H1 (cell line): ENCODE measurements at regions not wholly inside any gene's neighbourhood (a gene's known extent, or its start where the extent isn't known, plus 50 kb on each side); places are given as distances from the start of the nearest gene placed in this dataset.

Experiments used
- CTCF ChIA-PET: fragments of 300-600 bp; sonication (Branson Sonifier 250); formaldehyde crosslinking; loops from one replicate; lab custom pipeline; 2021; ENCODE audit not compliant: partially characterized antibody; lab: Charles Lee
- POLR2A ChIA-PET: fragments of 300-600 bp; sonication (Branson Sonifier 250); formaldehyde crosslinking; loops from one replicate; lab custom pipeline; 2021; ENCODE audit warnings: inconsistent platforms; ENCODE audit not compliant: partially characterized antibody; lab: Charles Lee
- DNase-seq, 2 experiments: peaks; one replicate each; pipeline versions ENCODE4 v3.0.0 to v3.0.0-alpha.2; 2010 to 2022; ENCODE audit warnings: low spot score in 2 of 2, low read depth in 1 of 2, mixed read lengths in 1 of 2
- FAIRE-seq: peaks from 2 replicates; lab custom pipeline; 2011; peaks lifted over from hg19 to GRCh38; lab: Jason Lieb, UNC
- H2AFZ ChIP-seq: 2 replicates; pipeline ENCODE4 v1.8.1; 2012; ENCODE audit warnings: low read length, inconsistent platforms
- H2AK5ac ChIP-seq: 2 replicates; pipeline ENCODE4 v1.6.1; 2013; ENCODE audit warnings: low read depth, low read length
- H2BK120ac ChIP-seq: replicated peaks from 2 replicates; pipeline ENCODE3; 2013; ENCODE audit warnings: low read depth, low read length, inconsistent platforms
- H2BK12ac ChIP-seq: 2 replicates; pipeline ENCODE4 v1.6.1; 2013; ENCODE audit warnings: low read depth, low read length
- H2BK15ac ChIP-seq: 2 replicates; pipeline ENCODE4 v1.6.1; 2013; ENCODE audit warnings: low read length
- H2BK20ac ChIP-seq: 2 replicates; pipeline ENCODE4 v1.6.1; 2013; ENCODE audit warnings: low read length
- H2BK5ac ChIP-seq: 2 replicates; pipeline ENCODE4 v1.6.1; 2013; ENCODE audit warnings: low read depth, low read length
- H3K14ac ChIP-seq: 2 replicates; pipeline ENCODE4 v1.6.1; 2013; ENCODE audit warnings: inconsistent platforms; ENCODE audit not compliant: insufficient read length
- H3K18ac ChIP-seq: 2 replicates; pipeline ENCODE4 v1.6.1; 2013; ENCODE audit warnings: low read length; ENCODE audit errors: extremely low read depth
- H3K23ac ChIP-seq: 2 replicates; pipeline ENCODE4 v1.6.1; 2013; ENCODE audit warnings: inconsistent platforms; ENCODE audit not compliant: insufficient read length
- H3K23me2 ChIP-seq: 2 replicates; pipeline ENCODE4 v1.6.1; 2013; ENCODE audit warnings: low read depth, low read length
- H3K27ac ChIP-seq: 2 replicates; pipeline ENCODE4 v1.6.1; 2011; ENCODE audit warnings: low read depth, low read length, inconsistent platforms
- H3K27me3 ChIP-seq, 4 experiments: replicated peaks in 1 of 4; 1 replicate in 1 of 4; 2 replicates in 3 of 4; pipeline versions ENCODE4 v1.6.1 to v1.8.1; 2011 to 2013; ENCODE audit warnings: low read length in 3 of 4, mild to moderate bottlenecking in 3 of 4, inconsistent platforms in 2 of 4, mixed read lengths in 2 of 4, moderate library complexity in 1 of 4; ENCODE audit not compliant: control insufficient read depth in 3 of 4, insufficient read depth in 3 of 4; ENCODE audit errors: extremely low read depth in 1 of 4
- H3K36me3 ChIP-seq, 4 experiments: 2 replicates each; pipeline versions ENCODE4 v1.6.1 to v1.8.1; 2011 to 2013; ENCODE audit warnings: mild to moderate bottlenecking in 4 of 4, low read length in 3 of 4, moderate library complexity in 2 of 4, control low read depth in 1 of 4, inconsistent platforms in 1 of 4; ENCODE audit not compliant: insufficient read depth in 4 of 4, control insufficient read depth in 2 of 4
- H3K4ac ChIP-seq: replicated peaks from 2 replicates; pipeline ENCODE3; 2013; ENCODE audit warnings: low read length, low read depth, mixed read lengths, inconsistent platforms; ENCODE audit not compliant: insufficient read length
- H3K4me1 ChIP-seq, 4 experiments: replicated peaks in 1 of 4; 1 replicate in 1 of 4; 2 replicates in 3 of 4; pipeline versions ENCODE4 v1.6.1 to v1.8.1; 2011 to 2013; ENCODE audit warnings: low read length in 3 of 4, inconsistent platforms in 2 of 4, mixed read lengths in 1 of 4; ENCODE audit not compliant: insufficient read depth in 4 of 4, control insufficient read depth in 3 of 4
- H3K4me2 ChIP-seq, 2 experiments: 2 replicates each; pipeline versions ENCODE4 v1.6.1 to v1.8.1; 2011 to 2013; ENCODE audit warnings: low read depth in 2 of 2, low read length in 2 of 2, control low read depth in 1 of 2, inconsistent platforms in 1 of 2, mild to moderate bottlenecking in 1 of 2; ENCODE audit not compliant: insufficient read depth in 1 of 2
- H3K4me3 ChIP-seq, 4 experiments: fragments of 200-600, 300-600 bp in 1 of 4; sonication (generic), shearing (Covaris generic), sonication (Bioruptor Twin) in 1 of 4; 2 replicates each; pipeline versions ENCODE4 v1.5.1 to v1.8.1; 2011 to 2016; ENCODE audit warnings: low read length in 4 of 4, low read depth in 3 of 4, control low read depth in 2 of 4, inconsistent platforms in 2 of 4, mild to moderate bottlenecking in 2 of 4, mixed read lengths in 1 of 4, moderate library complexity in 1 of 4; ENCODE audit not compliant: insufficient read depth in 2 of 4; ENCODE audit errors: extremely low read depth in 1 of 4
- H3K56ac ChIP-seq: replicated peaks from 2 replicates; pipeline ENCODE3; 2013; ENCODE audit warnings: low read depth, mild to moderate bottlenecking, mixed read lengths, low read length, inconsistent platforms; ENCODE audit not compliant: insufficient read length
- H3K79me1 ChIP-seq: 2 replicates; pipeline ENCODE4 v1.6.1; 2013; ENCODE audit warnings: low read depth, low read length, control low read depth
- H3K79me2 ChIP-seq, 2 experiments: 2 replicates each; pipeline versions ENCODE4 v1.6.1 to v1.8.1; 2012 to 2013; ENCODE audit warnings: low read length in 2 of 2, mild to moderate bottlenecking in 2 of 2, inconsistent platforms in 1 of 2; ENCODE audit not compliant: insufficient read depth in 2 of 2, control insufficient read depth in 1 of 2
- H3K9ac ChIP-seq, 4 experiments: replicated peaks in 1 of 4; 1 replicate in 1 of 4; 2 replicates in 3 of 4; pipeline versions ENCODE4 v1.6.1 to v1.8.1; 2011 to 2013; ENCODE audit warnings: low read depth in 3 of 4, low read length in 3 of 4, control low read depth in 2 of 4, mild to moderate bottlenecking in 2 of 4, moderate library complexity in 2 of 4, inconsistent platforms in 1 of 4; ENCODE audit errors: extremely low read depth in 1 of 4
- H3K9me3 ChIP-seq, 2 experiments: 2 replicates each; pipeline versions ENCODE4 v1.6.1 to v1.8.1; 2012 to 2013; ENCODE audit warnings: mild to moderate bottlenecking in 2 of 2, moderate library complexity in 2 of 2, control low read depth in 1 of 2, inconsistent platforms in 1 of 2, low read depth in 1 of 2, low read length in 1 of 2, mixed read lengths in 1 of 2; ENCODE audit not compliant: insufficient read depth in 2 of 2
- H4K20me1 ChIP-seq, 2 experiments: replicated peaks in 1 of 2; 2 replicates each; pipeline versions ENCODE3 to v1.8.1; 2011 to 2013; ENCODE audit warnings: inconsistent platforms in 2 of 2, low read length in 2 of 2, mild to moderate bottlenecking in 1 of 2; ENCODE audit not compliant: insufficient read depth in 2 of 2, control insufficient read depth in 1 of 2
- H4K5ac ChIP-seq: 2 replicates; pipeline ENCODE4 v1.6.1; 2013; ENCODE audit warnings: low read length, low read depth, mixed read lengths, inconsistent platforms; ENCODE audit not compliant: insufficient read length
- H4K8ac ChIP-seq: 2 replicates; pipeline ENCODE4 v1.8.0; 2013; ENCODE audit warnings: mild to moderate bottlenecking, moderate library complexity, low read length, inconsistent platforms; ENCODE audit not compliant: insufficient read depth; ENCODE audit errors: extremely low read depth
- H4K91ac ChIP-seq: replicated peaks from 2 replicates; pipeline ENCODE3; 2013; ENCODE audit warnings: low read length, mixed read lengths, inconsistent platforms; ENCODE audit not compliant: insufficient read length
- CHD2 ChIP-seq: IDR thresholded peaks from 2 replicates; pipeline ENCODE4 v1.6.1; 2012; ENCODE audit warnings: low read length, improper control_type of control experiment
- CTBP2 ChIP-seq: IDR thresholded peaks from 2 replicates; pipeline ENCODE4 v1.7.0; 2011; ENCODE audit warnings: borderline replicate concordance, mild to moderate bottlenecking, moderate library complexity, mixed read lengths, low read length; ENCODE audit not compliant: insufficient read depth, insufficient read length
- GABPA ChIP-seq: IDR thresholded peaks from 2 replicates; pipeline ENCODE4 v1.6.1; 2011; ENCODE audit warnings: mild to moderate bottlenecking, low read length, moderate library complexity, borderline replicate concordance; ENCODE audit not compliant: insufficient read depth
- KDM5A ChIP-seq: fragments of 200-600 bp; IDR thresholded peaks from 2 replicates; pipeline ENCODE4 v1.7.1; 2012; ENCODE audit warnings: mild to moderate bottlenecking, low read length, inconsistent platforms, mixed read lengths
- MAFK ChIP-seq: IDR thresholded peaks from 2 replicates; pipeline ENCODE4 v1.6.1; 2012; ENCODE audit warnings: low read depth, mild to moderate bottlenecking, improper control_type of control experiment, low read length
- NRF1 ChIP-seq: IDR thresholded peaks from 2 replicates; pipeline ENCODE4 v1.6.1; 2011; ENCODE audit warnings: mild to moderate bottlenecking, low read depth, low read length, improper control_type of control experiment
- PHF8 ChIP-seq: fragments of 200-600 bp; sonication (generic); conservative IDR thresholded peaks from 2 replicates; pipeline ENCODE4 v1.7.1; 2012; ENCODE audit warnings: low read depth, mild to moderate bottlenecking, inconsistent platforms, low read length, moderate library complexity
- POLR2AphosphoS5 ChIP-seq: IDR thresholded peaks from 2 replicates; pipeline ENCODE4 v1.6.1; 2011; ENCODE audit warnings: low read depth, low read length
- RFX5 ChIP-seq: IDR thresholded peaks from 2 replicates; pipeline ENCODE4 v1.6.1; 2011; ENCODE audit warnings: low read depth, low read length, improper control_type of control experiment, borderline replicate concordance
- SIRT6 ChIP-seq: IDR thresholded peaks from one replicate; pipeline ENCODE4 v1.7.1; 2012; ENCODE audit warnings: low read length, inconsistent platforms
- SP1 ChIP-seq: IDR thresholded peaks from 2 replicates; pipeline ENCODE4 v1.6.1; 2011; ENCODE audit warnings: low read depth, low read length
- TAF7 ChIP-seq: optimal IDR thresholded peaks from 2 replicates; pipeline ENCODE3; 2011; ENCODE audit warnings: low read depth, mild to moderate bottlenecking, inconsistent platforms, low read length, moderate library complexity, borderline replicate concordance
- TCF12 ChIP-seq: IDR thresholded peaks from 2 replicates; pipeline ENCODE4 v1.6.1; 2011; ENCODE audit warnings: low read depth, mild to moderate bottlenecking, low read length
- ZNF274 ChIP-seq: IDR thresholded peaks from 2 replicates; pipeline ENCODE4 v1.7.0; 2012; ENCODE audit warnings: low read length, borderline replicate concordance; ENCODE audit errors: extremely low read depth
- WGBS, 2 experiments: shearing (Covaris generic) in 1 of 2; methylation state at CpG; one replicate each; pipeline versions ENCODE4 v1.1.6 to v1.1.7; 2013 to 2015; ENCODE audit warnings: low lambda C conversion rate in 2 of 2, mixed read lengths in 2 of 2, inconsistent platforms in 1 of 2, low coverage in 1 of 2, missing lambda C conversion rate in 1 of 2; ENCODE audit not compliant: insufficient replicate concordance in 2 of 2, insufficient coverage in 1 of 2, insufficient read length in 1 of 2; ENCODE audit errors: extremely low coverage in 1 of 2, missing lambda C conversion rate in 1 of 2; 5-methylcytosine and 5-hydroxymethylcytosine counted together
- TF ChIP-seq, protein P1 (sequence below): IDR thresholded peaks from 2 replicates; pipeline ENCODE4 v1.6.1; 2011; ENCODE audit warnings: low read depth, mild to moderate bottlenecking, low read length; ENCODE audit not compliant: insufficient read depth
- TF ChIP-seq, protein P2 (sequence below): IDR thresholded peaks from 2 replicates; pipeline ENCODE4 v1.6.1; 2012; ENCODE audit warnings: inconsistent platforms

DNA sequence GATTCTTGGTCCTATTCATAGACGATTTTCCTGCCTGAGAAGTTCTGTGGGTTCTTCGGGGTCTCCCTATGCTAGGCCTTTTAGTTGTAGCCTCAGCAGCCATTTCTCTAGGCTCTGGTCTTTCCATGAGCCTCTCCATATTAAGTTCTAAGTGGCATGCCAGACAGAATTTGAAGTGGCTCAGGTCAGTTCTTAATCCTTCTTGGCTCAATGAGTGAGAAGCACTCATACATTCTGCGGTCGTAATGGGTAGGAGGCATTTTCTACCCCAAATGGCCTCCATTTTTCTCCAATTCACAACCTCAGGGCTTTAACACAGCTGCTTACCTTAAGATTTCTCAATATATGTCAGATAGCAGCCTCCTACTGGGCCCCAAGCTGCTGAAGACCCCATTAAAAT lies 405.3 kb upstream of the GALNT5 start:
- Histone ChIP-seq H4K20me1 (no peaks in the 10 kb centered on the region), H2AFZ (no peak overlapping the region), H2BK12ac (no peak overlapping the region), H2BK15ac (no peak overlapping the region), H3K79me1 (no peaks in the 10 kb centered on the region), H3K27ac (no peak overlapping the region), H4K5ac (no peak overlapping the region), H4K8ac (no peak overlapping the region), H3K23ac (no peak overlapping the region), H3K23me2 (no peaks in the 10 kb centered on the region), H3K9ac (no peak overlapping the region), H3K9me3 (no peaks in the 10 kb centered on the region), H3K56ac (no peak overlapping the region), H2BK5ac (no peak overlapping the region), H3K4me2 (no peak overlapping the region), H2BK120ac (no peak overlapping the region), H4K91ac (no peak overlapping the region), H2AK5ac (no peak overlapping the region), H3K4me3 (no peak overlapping the region), H3K27me3 (no peaks in the 10 kb centered on the region), H3K14ac (no peak overlapping the region), H3K36me3 (no peaks in the 10 kb centered on the region), H3K4ac (no peak overlapping the region), H3K4me1 (no peaks in the 10 kb centered on the region), H3K18ac (no peak overlapping the region), H2BK20ac (no peak overlapping the region), H3K79me2 (no peaks in the 10 kb centered on the region)
- DNase-seq = no peak
- no peak for FAIRE-seq
- ChIA-PET CTCF (no interaction called here), POLR2A (no interaction called here)
- WGBS, 2 experiments = 100% methylated on average over 4 of the region's 4 CpGs; no CpG with 5 or more reads in 1 of the 2 experiments
- TF ChIP-seq TAF7 = no peak
- no peak for TF ChIP-seq KDM5A
- TF ChIP-seq SP1 = no peak
- no peak for TF ChIP-seq RFX5
- TF ChIP-seq ZNF274 = no peak
- no peak for TF ChIP-seq PHF8
- no peak for TF ChIP-seq GABPA
- TF ChIP-seq TCF12 = no peak
- TF ChIP-seq MAFK = no peak
- no peak for TF ChIP-seq CHD2
- TF ChIP-seq, protein P1, sequence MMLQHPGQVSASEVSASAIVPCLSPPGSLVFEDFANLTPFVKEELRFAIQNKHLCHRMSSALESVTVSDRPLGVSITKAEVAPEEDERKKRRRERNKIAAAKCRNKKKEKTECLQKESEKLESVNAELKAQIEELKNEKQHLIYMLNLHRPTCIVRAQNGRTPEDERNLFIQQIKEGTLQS = no peak
- TF ChIP-seq, protein P2, sequence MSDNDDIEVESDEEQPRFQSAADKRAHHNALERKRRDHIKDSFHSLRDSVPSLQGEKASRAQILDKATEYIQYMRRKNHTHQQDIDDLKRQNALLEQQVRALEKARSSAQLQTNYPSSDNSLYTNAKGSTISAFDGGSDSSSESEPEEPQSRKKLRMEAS = no peak
- TF ChIP-seq NRF1 = no peak
- no peak for TF ChIP-seq CTBP2
- no peak for TF ChIP-seq POLR2AphosphoS5
- no peak for TF ChIP-seq SIRT6
